ENCODE measurements at regions not wholly inside any gene's neighbourhood (a gene's known extent, or its start where the extent isn't known, plus 50 kb on each side); places are given as distances from the start of the nearest gene placed in this dataset.

DNA sequence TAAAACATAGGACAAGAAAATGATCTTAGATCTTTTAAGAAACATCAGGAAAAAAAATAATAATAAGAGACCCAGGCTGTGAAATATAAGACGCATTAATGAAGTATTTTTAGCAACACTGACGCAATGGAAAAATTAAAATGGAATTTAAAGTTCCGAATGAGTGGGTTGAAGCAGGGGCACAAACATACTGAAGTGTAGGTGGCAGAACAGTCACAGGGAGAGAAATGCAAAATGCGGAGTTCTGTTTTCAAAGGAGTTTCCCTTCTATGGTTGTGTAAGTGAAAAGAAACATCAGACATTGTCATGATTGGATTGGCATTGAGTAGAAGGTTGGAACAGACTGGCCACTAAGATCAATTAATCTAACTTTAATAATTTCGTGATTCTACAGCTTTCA lies 159.8 kb downstream of the CYSLTR2 start:
- Histone ChIP-seq H3K9me3 (no peaks in the 10 kb centered on the region), H3K27ac (ENCODE audit: low read depth in 2 of 2, low read length in 1 of 2) (no peak overlapping the region), H3K27me3 (ENCODE audit: insufficient read depth) (no peaks in the 10 kb centered on the region), H3K79me2 (ENCODE audit: insufficient read depth) (no peaks in the 10 kb centered on the region), H3K4me2 (no peak overlapping the region), H3K4me3 (ENCODE audit: low read depth in 2 of 2, low read length in 1 of 2) (no peak overlapping the region), H3K36me3 (replicated peaks in 1 of 2; ENCODE audit: control insufficient read depth in 1 of 2, insufficient read depth in 2 of 2, low read length in 1 of 2) (no peaks in the 10 kb centered on the region), H3K4me1 (ENCODE audit: control insufficient read depth in 1 of 2, insufficient read depth in 2 of 2, low read depth in 1 of 2, low read length in 1 of 2) (peaks cover 8 to 9% of the 10 kb centered on the region in 2 experiments), H2AFZ (ENCODE audit: low read depth) (no peak overlapping the region), H3F3A (replicated peaks; ENCODE audit: insufficient read depth) (peaks cover 23% of the 10 kb centered on the region), H4K20me1 (ENCODE audit: insufficient read depth) (no peaks in the 10 kb centered on the region), H3K9ac (no peak overlapping the region), H3K9me2 (no peaks in the 10 kb centered on the region)
- no peak for DNase-seq
- WGBS (ENCODE audit: low lambda C conversion rate): 83% methylated on average over 5 of the region's 5 CpGs
- ChIA-PET CTCF (no interaction called here), POLR2A (no interaction called here)
- TF ChIP-seq NRF1 (IDR thresholded peaks at IDR 0.05; ENCODE audit: low read depth, low read length): no peak
- TF ChIP-seq, protein P1, sequence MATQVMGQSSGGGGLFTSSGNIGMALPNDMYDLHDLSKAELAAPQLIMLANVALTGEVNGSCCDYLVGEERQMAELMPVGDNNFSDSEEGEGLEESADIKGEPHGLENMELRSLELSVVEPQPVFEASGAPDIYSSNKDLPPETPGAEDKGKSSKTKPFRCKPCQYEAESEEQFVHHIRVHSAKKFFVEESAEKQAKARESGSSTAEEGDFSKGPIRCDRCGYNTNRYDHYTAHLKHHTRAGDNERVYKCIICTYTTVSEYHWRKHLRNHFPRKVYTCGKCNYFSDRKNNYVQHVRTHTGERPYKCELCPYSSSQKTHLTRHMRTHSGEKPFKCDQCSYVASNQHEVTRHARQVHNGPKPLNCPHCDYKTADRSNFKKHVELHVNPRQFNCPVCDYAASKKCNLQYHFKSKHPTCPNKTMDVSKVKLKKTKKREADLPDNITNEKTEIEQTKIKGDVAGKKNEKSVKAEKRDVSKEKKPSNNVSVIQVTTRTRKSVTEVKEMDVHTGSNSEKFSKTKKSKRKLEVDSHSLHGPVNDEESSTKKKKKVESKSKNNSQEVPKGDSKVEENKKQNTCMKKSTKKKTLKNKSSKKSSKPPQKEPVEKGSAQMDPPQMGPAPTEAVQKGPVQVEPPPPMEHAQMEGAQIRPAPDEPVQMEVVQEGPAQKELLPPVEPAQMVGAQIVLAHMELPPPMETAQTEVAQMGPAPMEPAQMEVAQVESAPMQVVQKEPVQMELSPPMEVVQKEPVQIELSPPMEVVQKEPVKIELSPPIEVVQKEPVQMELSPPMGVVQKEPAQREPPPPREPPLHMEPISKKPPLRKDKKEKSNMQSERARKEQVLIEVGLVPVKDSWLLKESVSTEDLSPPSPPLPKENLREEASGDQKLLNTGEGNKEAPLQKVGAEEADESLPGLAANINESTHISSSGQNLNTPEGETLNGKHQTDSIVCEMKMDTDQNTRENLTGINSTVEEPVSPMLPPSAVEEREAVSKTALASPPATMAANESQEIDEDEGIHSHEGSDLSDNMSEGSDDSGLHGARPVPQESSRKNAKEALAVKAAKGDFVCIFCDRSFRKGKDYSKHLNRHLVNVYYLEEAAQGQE (IDR thresholded peaks at IDR 0.05; ENCODE audit: low read depth, low read length): no peak
- TF ChIP-seq, protein P2, sequence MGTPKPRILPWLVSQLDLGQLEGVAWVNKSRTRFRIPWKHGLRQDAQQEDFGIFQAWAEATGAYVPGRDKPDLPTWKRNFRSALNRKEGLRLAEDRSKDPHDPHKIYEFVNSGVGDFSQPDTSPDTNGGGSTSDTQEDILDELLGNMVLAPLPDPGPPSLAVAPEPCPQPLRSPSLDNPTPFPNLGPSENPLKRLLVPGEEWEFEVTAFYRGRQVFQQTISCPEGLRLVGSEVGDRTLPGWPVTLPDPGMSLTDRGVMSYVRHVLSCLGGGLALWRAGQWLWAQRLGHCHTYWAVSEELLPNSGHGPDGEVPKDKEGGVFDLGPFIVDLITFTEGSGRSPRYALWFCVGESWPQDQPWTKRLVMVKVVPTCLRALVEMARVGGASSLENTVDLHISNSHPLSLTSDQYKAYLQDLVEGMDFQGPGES (IDR thresholded peaks at IDR 0.05; ENCODE audit: low read depth, low read length): no peak
- no peak for TF ChIP-seq ELF1 (IDR thresholded peaks at IDR 0.05)
- no peak for TF ChIP-seq RXRA (IDR thresholded peaks at IDR 0.05; ENCODE audit: borderline replicate concordance, low read depth)
- TF ChIP-seq CHD2 (IDR thresholded peaks at IDR 0.05; ENCODE audit: low read length, partially characterized antibody): no peak
- TF ChIP-seq, protein P3, sequence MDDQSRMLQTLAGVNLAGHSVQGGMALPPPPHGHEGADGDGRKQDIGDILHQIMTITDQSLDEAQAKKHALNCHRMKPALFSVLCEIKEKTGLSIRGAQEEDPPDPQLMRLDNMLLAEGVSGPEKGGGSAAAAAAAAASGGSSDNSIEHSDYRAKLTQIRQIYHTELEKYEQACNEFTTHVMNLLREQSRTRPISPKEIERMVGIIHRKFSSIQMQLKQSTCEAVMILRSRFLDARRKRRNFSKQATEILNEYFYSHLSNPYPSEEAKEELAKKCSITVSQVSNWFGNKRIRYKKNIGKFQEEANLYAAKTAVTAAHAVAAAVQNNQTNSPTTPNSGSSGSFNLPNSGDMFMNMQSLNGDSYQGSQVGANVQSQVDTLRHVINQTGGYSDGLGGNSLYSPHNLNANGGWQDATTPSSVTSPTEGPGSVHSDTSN (IDR thresholded peaks at IDR 0.05): no peak
- TF ChIP-seq MEF2A (IDR thresholded peaks at IDR 0.05; ENCODE audit: borderline replicate concordance, low read depth): no peak
- no peak for TF ChIP-seq EZH2phosphoT487 (IDR thresholded peaks at IDR 0.05; ENCODE audit: borderline replicate concordance, low read depth)
- TF ChIP-seq, protein P4, sequence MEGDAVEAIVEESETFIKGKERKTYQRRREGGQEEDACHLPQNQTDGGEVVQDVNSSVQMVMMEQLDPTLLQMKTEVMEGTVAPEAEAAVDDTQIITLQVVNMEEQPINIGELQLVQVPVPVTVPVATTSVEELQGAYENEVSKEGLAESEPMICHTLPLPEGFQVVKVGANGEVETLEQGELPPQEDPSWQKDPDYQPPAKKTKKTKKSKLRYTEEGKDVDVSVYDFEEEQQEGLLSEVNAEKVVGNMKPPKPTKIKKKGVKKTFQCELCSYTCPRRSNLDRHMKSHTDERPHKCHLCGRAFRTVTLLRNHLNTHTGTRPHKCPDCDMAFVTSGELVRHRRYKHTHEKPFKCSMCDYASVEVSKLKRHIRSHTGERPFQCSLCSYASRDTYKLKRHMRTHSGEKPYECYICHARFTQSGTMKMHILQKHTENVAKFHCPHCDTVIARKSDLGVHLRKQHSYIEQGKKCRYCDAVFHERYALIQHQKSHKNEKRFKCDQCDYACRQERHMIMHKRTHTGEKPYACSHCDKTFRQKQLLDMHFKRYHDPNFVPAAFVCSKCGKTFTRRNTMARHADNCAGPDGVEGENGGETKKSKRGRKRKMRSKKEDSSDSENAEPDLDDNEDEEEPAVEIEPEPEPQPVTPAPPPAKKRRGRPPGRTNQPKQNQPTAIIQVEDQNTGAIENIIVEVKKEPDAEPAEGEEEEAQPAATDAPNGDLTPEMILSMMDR (IDR thresholded peaks at IDR 0.05): no peak
- TF ChIP-seq TCF12 (IDR thresholded peaks at IDR 0.05): no peak
- TF ChIP-seq, protein P5, sequence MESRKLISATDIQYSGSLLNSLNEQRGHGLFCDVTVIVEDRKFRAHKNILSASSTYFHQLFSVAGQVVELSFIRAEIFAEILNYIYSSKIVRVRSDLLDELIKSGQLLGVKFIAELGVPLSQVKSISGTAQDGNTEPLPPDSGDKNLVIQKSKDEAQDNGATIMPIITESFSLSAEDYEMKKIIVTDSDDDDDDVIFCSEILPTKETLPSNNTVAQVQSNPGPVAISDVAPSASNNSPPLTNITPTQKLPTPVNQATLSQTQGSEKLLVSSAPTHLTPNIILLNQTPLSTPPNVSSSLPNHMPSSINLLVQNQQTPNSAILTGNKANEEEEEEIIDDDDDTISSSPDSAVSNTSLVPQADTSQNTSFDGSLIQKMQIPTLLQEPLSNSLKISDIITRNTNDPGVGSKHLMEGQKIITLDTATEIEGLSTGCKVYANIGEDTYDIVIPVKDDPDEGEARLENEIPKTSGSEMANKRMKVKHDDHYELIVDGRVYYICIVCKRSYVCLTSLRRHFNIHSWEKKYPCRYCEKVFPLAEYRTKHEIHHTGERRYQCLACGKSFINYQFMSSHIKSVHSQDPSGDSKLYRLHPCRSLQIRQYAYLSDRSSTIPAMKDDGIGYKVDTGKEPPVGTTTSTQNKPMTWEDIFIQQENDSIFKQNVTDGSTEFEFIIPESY (IDR thresholded peaks at IDR 0.05; ENCODE audit: borderline replicate concordance, low read depth): no peak
- TF ChIP-seq GABPA (IDR thresholded peaks at IDR 0.05; ENCODE audit: low read depth): no peak
